ENCODE measurements at regions not wholly inside any gene's neighbourhood (a gene's known extent, or its start where the extent isn't known, plus 50 kb on each side); places are given as distances from the start of the nearest gene placed in this dataset.

GRCh38 chr5:61263561-61264272, 68.3 kb upstream of the ZSWIM6 start:
- DNase-seq: no peak

DNA sequence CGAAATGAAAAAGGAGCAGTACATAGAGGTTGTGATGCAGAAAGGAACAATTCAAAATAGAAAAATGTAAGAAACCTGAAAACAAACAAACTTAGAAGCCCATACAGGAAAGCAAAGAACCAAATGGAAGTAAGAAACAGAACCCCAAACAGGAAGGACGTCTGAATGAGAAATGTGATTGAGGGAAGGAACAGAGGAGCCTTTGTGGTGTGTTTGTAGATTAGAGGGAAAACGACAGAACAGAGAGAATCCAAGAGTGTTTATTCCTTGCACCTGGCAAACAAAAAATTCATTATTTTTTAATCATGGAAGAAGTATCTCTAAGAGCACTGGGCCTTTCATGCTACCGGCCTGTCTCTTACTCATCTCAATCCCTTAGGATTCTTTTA, 67.8 kb upstream of the ZSWIM6 start:
- no peak for DNase-seq

DNA sequence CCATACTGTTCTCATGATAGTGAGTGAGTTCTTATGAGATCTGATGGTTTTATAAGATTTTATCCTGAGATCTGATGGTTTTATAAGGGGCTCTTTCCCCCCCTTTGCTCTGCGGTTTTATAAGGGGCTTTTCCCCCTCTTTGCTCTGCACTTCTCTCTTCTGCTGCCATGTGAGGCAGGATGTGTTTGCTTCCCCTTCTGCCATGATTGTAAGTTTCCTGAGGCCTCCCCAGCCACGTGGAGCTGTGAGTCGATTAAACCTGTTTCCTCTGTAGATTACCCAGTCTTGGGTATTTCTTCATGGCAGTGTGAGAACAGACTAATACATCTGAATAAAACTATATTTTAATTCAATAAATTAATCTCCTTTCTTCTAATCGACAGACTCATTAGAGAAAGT, 64.9 kb upstream of the ZSWIM6 start:
- no peak for DNase-seq

DNA sequence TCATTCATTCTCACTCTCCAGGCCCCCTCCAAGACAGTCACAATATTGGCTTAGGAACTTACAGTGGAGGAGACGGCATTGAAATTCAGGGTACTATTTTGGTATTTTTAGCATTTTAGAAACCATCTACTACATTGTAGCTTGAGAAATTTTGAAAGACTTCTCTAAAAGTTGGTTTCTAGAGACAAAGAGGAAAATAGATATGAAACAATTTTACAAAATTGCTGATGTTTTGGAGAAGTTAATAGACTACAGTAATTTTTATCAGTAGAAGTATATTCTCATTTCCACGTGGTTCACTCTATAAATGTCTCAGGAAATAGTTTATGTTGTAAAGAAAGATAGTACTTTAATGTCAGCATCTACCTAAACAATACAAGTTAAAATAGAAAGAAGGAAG, 63.2 kb upstream of the ZSWIM6 start:
- DNase-seq: no peak

- DNase-seq: no peak
These were observed 61.4 kb upstream of the ZSWIM6 start for GRCh38 chr5:61270510-61271165.

GRCh38 chr5:61272688-61273087, 59.4 kb upstream of the ZSWIM6 start:
- no peak for DNase-seq

DNA sequence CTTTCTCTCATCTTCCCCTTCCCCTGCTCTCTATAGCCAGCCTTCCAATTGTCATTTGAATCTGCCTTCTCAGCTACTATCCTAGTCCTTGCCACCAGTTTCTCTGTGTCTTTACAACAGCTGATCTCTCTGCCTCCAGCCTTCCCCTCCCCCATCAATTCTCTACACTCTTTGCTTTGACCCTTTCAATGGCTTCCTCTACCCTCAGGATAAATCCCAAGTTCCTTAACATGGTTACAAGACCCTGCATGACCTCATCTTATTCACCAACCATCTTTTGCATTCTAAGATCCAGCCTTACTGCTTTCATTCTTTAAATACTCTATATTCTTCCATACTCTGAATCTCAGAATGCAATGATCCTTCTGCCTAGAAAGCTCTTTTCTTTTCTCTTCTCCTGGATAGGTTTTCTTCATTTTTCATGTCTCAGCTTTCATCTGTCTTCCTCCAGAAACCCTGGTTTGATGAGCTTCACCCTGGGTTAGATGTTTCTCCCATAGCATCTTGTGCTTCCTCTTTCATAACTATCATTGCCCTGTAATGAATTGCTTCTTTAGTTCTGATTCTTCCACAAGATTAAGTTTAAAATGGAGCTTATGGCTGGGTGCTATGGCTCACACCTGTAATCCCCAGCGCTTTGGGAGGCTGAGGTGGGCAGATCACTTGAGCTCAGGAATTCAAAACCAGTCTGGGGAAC, 58.6 kb upstream of the ZSWIM6 start:
- DNase-seq: no peak

GRCh38 chr5:61274511-61274911, 57.5 kb upstream of the ZSWIM6 start:
- no peak for DNase-seq

DNA sequence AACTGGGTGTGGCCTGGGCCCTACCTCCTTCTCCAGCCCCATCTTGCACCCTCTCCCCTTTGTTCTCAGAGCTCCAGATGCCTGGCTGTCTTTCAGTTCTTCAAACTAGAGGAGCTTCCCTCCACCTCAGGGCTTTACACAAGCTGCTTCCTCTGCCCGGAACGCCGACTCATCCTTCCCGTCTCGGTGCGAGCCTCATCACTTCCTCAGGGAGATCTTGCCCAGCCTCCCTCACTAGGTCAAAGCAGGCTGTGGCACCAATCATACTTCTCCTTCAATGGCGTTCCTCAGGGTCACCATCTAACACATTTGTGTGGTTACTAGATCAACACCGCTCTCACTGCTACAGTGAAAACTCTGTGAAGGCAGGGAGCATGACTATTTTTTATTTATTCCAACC, 56.2 kb upstream of the ZSWIM6 start:
- peak; percentile 15 to 74 for DNase-seq

DNA sequence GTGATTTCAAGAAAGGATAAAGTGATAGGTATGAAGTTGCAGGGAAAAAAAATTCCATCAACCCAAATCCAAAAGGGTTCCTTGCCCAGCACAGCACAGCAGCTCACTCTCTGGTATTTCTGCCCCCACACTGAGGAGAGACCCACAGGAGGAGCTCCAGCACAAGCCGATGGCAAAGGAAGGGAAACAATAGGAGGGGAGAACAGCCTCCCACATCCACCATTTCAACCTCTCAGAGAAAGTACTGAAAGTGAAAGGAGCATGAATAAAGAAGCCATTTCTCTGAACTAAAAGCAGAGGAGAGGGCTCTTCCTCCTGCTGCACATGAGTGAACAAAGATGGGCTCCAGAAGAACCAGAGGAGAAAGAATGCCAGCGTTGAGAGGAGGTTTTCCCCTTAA, 54.9 kb upstream of the ZSWIM6 start:
- DNase-seq: peak in 1 of 2 donors; percentile 25

DNA sequence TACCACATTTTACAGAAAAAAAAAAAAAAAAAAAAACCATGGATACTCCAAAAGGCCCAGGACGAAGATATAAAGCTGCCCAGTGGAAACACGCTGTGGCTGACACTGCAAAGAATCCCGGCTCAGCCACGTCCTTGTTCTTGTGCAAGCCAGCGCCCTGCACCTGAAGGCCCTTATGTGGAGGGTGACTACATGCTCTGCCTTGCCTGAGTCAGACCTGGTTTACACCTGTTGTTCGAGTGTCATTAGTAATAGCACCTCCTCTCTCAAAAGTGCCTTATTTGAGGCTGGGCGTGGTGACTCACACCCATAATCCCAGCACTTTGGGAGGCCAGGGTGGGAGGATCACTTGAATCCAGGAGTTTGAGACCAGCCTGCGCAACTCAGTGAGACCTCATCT, 54.3 kb upstream of the ZSWIM6 start:
- DNase-seq: no peak

DNA sequence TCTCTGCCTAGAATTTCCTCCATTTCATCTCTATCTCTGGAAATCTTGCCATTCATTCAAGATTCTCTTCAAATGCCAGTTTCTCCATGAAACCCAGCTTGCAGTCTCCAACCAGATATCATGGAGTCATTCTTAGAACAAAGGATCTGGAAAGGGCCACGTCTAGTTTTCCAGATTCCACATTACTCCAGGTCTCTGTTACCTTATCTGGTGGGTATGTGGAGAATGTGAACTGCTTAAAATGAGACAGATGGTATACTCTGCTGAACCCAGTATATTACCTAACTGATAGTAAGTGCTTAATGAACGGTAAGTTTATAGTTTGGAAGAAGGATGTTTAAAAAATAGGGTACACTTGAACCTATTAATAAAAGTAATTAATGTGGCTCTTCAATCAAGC, 52.3 kb upstream of the ZSWIM6 start:
- DNase-seq: no peak

- no peak for DNase-seq
These were observed 51.9 kb upstream of the ZSWIM6 start for GRCh38 chr5:61280205-61280604.

DNA sequence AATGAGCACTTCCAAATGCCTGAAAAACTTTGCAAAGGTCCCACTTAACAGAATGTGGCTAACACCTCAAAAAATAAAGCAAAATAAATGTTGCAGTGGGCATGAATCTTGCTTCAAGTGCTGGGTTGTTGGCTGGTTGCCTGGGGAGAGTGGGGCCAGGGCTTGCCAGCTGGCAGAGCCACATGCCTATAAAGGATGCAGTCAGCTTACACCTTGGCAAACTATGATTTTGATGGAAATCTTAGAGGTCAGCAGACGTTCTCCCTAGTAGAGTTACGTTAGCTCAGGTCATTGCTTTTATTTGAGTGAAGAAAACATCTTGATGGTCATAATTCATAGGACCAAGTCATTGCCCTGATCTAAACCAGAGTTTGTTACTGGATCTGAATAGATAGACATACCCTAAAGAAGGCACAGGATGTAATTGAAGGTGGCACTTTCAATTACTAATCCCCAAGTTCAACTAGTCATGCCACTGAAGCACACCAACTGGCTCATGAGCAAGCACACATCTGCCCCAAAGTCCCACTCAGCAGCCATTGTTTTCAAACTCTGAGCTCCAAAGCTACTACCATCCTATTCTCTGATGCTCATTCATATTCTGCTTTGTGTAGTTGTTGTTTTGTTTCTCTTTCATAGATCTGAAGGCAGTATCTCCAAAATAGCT, 51.2 kb upstream of the ZSWIM6 start:
- DNase-seq: no peak

- DNase-seq: no peak
These were observed 50.4 kb upstream of the ZSWIM6 start for GRCh38 chr5:61281686-61282085.
